HepG2 (cell line): ENCODE measurements at regions not wholly inside any gene's neighbourhood (a gene's known extent, or its start where the extent isn't known, plus 50 kb on each side); places are given as distances from the start of the nearest gene placed in this dataset.
"Not testable (repeated sequence)": the region's sequence is repeated elsewhere in the genome, so short reads cannot be mapped to it uniquely, and the experiment has no call there.

Experiments used
- BCL6 ChIP-seq: IDR thresholded peaks from 2 replicates; pipeline ENCODE4 v1.6.1; 2016; ENCODE audit warnings: missing genetic modification reagents, missing compliant biosample characterization
- TF ChIP-seq, protein P1 (sequence below): sonication (generic); formaldehyde crosslinking; IDR thresholded peaks from 2 replicates; pipeline ENCODE4 v1.5.0; 2020; ENCODE audit warnings: mild to moderate bottlenecking, missing genetic modification reagents, moderate library complexity

DNA sequence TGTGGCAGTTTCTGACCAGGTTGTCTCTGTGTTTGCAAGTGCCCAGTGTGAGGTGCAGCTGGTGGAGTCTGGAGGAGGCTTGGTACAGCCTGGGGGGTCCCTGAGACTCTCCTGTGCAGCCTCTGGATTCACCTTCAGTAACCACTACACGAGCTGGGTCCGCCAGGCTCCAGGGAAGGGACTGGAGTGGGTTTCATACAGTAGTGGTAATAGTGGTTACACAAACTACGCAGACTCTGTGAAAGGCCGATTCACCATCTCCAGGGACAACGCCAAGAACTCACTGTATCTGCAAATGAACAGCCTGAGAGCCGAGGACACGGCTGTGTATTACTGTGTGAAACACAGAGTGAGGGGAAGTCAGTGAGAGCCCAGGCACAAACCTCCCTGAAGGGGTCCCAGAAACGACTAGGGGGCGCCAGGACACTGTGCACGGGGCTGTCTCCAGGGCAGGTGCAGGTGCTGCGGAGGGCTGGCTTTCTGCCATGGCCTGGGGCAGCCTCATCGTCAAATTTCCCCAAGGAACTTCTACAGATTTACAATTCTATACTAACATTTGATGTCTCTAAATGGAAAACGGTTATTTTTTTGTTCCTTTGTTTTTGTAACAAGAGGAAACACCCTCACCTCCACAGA is 187.0 kb upstream of the TP53TG3D start:
- TF ChIP-seq BCL6, result not testable (repeated sequence)
- TF ChIP-seq, protein P1, sequence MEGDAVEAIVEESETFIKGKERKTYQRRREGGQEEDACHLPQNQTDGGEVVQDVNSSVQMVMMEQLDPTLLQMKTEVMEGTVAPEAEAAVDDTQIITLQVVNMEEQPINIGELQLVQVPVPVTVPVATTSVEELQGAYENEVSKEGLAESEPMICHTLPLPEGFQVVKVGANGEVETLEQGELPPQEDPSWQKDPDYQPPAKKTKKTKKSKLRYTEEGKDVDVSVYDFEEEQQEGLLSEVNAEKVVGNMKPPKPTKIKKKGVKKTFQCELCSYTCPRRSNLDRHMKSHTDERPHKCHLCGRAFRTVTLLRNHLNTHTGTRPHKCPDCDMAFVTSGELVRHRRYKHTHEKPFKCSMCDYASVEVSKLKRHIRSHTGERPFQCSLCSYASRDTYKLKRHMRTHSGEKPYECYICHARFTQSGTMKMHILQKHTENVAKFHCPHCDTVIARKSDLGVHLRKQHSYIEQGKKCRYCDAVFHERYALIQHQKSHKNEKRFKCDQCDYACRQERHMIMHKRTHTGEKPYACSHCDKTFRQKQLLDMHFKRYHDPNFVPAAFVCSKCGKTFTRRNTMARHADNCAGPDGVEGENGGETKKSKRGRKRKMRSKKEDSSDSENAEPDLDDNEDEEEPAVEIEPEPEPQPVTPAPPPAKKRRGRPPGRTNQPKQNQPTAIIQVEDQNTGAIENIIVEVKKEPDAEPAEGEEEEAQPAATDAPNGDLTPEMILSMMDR, result peak; percentile 39
